Stimulated activated CD8-positive, alpha-beta memory T cell treated with anti-CD3 and anti-CD28 coated beads, Interleukin-12 subunit alpha, Interleukin-12 subunit beta, amount 100 ng/mL, for 24 hours (primary cell): ENCODE measurements at regions not wholly inside any gene's neighbourhood (a gene's known extent, or its start where the extent isn't known, plus 50 kb on each side); places are given as distances from the start of the nearest gene placed in this dataset.
"Not testable (repeated sequence)": the region's sequence is repeated elsewhere in the genome, so short reads cannot be mapped to it uniquely, and the experiment has no call there.

Source experiments
- DNase-seq: peaks from one replicate; pipeline ENCODE4 v3.0.0-alpha.2; 2020; ENCODE audit errors: extremely low read depth

DNA sequence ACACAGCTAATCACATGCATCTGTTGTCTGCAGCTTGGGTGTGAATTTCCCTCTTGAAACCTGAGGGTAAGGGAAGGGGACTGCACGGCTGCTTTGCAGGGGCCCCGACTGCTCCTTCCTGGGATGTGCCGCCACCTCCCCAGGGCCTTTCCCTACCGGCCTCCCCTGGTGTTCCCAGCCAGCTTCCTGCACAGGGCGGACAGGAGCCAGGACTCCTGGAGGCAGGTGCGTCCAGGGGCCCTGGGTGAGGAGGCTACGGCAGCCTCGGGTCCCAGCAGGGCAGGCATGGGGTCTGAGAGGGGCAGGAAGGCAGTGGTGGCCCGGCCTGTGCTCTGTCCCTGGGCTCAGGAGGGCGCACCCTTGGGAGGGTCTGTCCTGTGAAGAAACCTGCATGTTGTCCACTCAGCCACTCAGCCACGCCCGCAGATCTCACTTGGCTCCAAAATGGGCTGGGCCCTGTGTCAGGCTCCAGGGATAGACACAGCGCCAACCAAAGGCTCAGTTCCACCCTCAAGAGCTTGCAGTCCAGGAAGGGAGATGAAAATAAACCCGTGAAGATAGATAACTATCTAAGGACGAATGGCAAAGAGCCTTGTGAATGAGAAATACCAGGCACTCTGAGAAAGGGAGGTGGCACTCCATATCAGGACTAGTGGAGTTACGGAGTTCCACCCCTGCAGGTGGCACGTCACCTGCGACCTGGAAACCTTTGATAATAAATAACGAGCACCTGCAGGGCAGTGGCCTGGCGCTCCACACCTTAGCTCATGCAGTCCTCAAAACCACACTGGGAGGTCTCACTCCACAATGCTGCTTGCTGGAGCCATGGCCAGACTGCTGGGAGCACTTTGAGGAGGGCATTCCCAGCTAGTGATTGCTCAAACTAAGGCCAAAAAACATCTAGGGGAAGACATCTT, 427.4 kb downstream of the AACS start:
- DNase-seq, result no peak

DNA sequence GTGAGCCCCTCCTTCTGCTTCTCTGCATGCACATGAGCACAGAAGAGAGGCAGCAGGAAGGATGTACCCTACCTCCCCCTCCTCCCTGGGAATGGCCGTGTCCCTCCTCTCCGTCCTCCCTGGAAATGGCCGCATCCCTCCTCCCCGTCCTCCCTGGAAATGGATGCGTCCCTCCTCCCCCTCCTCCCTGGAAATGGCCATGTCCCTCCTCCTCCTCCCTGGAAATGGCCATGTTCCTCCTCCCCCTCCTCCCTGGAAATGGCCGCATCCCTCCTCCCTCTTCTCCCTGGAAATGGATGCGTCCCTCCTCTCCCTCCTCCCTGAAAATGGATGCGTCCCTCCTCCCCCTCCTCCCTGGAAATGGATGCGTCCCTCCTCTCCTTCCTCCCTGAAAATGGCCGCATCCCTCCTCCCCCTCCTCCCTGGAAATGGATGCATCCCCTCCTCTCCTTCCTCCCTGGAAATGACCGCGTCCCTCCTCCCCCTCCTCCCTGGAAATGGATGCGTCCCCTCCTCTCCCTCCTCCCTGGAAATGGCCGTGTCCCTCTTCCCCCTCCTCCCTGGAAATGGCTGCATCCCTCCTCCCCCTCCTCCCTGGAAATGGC, 428.6 kb downstream of the AACS start:
- DNase-seq, result no peak

DNA sequence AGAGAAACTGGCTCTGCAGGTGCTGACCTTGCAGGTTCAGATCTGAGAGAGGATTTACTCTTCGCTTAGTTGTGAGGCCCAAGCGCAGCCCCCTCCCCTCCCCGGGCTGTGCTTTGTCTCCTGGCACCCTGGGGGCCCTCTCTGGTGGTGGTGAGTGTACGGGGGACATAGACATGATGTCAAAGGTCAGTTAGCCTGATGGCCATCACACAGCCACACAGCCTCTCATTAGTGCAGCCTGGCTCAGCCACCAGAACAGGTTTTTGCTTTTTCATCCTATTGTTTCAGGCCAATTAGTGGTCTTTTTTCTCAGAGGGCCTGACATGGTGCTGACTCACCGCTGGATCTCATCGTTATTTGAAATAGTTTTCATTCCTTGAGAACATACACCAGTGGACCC, 437.9 kb downstream of the AACS start:
- no peak for DNase-seq

- DNase-seq, result no peak
Measured at GRCh38 chr12:125509195-125509594, 444.0 kb downstream of the AACS start.

GRCh38 chr12:125512541-125513298, 447.5 kb downstream of the AACS start:
- DNase-seq, result no peak

DNA sequence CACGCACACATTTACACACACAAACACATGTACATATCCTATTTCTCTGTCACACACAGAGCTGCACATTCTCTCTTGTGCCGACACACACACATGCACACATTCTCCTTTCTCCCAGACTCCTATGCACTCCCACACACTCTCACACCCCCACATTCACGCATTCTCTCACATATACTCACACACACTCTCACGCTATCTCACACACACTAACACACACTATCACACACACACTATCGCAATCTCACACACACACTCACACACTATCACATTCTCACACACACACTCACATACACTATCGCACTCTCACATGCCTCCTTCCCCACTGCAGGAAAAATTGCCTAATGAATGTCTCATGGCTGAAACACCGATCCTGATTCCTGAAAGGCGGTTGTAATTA, 450.7 kb downstream of the AACS start:
- DNase-seq, result no peak

DNA sequence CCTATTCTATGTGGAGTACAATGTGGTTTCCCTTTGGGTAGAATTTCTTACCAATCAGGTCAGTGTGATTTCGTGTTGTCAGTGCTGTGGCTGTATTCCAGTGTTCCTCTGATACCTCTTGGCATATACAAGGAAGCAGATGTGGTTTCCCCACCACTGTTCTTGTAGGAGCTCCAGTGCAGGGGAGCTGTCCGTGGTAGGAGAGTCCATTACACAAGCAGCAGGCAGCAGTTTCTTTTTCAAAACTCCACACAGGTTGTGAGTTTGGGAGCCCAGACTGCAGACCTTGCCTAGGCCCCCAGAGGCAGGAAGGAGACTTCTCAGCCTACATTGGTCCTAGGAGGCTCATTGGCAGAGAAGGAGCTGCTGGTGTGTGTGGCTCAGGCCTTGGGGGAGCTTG, 452.8 kb downstream of the AACS start:
- no peak for DNase-seq

DNA sequence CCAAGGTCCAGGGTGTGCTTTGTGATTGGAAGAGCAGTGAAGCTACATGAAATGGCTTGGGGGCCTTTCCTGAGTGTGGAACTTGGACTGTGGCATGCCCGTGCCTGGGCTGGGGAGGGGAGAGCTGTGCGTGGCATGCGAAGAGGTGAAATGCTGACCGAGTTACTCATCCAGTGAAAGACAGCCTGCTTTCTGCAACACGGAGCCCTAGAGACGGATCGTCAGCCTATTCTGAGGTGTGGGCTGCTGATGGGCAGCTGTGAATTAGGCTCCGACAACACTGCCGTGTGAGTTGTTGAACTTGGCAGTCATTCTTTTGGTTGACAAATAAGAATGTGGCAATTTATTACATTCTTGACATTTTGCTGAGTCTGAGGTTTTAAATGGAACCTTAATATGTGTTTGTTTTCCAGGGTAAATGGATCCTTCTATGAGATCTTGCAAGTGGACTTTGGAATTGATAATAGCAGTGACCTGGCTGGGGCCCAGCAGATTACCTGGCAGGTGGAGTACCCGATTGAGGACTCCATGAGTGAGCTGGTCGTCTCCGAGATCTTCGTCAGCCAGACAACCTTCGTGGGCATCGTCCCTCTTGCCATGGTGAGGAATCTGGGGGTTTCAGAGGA, 453.9 kb downstream of the AACS start:
- DNase-seq, result no peak

DNA sequence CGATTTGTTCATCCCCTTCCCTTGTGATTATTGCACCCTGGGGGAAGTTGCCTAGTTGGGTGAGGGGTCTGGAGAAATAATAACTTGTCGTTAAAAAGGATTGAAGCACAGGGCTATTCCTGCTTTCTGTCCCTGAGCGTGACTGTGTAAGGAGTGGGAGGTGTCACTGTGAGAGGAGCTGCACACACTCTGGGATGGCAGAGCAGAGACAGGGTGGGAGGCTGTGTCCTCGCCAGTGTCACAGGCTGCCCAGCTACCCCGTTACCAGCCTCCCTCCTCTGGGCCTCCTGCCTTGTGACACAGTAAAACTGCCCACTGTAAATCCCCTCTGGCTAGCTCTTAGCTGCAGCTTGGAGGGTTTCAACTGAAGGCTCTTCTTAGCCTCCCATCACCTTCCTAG, 460.6 kb downstream of the AACS start:
- no peak for DNase-seq

DNA sequence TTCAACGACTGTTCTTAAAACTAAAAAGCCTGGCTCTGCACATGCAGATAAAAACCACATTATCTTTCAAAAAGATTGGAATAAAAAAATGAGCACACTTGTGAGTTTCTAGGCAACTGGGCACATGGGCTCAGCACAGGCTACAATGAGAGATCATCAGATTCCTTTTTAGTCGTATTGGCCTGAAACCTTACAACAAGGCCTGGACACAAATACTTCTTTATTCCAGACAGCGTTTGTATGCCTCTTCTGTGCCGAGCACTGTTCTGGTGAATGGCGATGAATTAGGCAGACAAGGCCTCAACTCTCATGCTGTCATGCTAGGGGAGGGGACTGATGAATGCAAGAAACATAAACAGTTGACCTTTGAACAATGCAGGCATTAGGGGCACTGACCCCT, 463.0 kb downstream of the AACS start:
- DNase-seq, result no peak

- no peak for DNase-seq
Measured at GRCh38 chr12:125530201-125530600, 465.0 kb downstream of the AACS start.

DNA sequence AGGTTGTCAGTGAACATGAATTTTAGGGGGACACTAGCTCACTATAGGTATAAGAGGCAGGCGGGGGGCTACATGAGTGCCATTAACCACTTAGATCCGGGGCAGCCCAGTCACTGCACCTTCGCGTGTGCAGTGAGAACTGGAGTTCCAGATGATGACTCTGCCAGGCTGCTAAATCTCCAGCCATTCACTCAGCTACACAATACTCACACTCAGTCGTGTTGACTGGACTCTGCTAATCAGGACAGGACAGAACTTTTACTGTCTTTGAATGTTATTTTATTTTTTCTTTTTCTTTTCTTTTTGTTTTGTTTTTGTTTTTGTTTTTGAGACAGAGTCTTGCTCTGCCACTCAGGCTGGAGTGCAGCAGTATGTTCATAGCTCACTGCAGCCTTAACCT, 465.6 kb downstream of the AACS start:
- no peak for DNase-seq

- DNase-seq, result no peak
Measured at GRCh38 chr12:125531574-125531973, 466.3 kb downstream of the AACS start.

DNA sequence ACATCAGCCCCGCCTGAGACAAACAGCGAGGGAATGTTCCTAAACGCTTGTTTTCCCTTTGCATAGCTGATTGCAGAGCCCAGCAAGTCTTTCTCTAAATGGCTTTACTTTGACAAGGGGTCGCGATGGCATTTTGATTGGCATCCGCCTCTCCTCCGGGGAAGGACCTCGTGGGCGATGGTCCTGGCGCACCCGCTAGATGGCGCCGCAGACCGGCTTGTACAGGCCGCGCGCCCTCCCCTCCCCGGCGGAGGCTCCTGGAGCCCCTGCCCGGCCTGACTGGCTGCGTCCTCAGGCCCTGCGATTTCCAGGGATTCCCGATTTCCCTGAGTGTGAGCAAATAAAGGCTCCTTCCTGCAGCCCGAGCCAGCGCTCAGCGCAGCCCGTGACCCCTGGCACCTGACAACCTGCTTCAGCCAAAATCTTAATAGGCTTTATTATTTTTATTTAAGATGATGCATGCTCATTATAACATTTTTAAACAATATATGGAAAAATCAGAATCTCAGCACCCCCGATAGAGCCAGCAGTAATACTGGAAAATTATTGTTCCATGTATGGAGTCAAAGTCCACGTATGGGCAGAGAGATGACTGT, 468.3 kb downstream of the AACS start:
- DNase-seq, result no peak

DNA sequence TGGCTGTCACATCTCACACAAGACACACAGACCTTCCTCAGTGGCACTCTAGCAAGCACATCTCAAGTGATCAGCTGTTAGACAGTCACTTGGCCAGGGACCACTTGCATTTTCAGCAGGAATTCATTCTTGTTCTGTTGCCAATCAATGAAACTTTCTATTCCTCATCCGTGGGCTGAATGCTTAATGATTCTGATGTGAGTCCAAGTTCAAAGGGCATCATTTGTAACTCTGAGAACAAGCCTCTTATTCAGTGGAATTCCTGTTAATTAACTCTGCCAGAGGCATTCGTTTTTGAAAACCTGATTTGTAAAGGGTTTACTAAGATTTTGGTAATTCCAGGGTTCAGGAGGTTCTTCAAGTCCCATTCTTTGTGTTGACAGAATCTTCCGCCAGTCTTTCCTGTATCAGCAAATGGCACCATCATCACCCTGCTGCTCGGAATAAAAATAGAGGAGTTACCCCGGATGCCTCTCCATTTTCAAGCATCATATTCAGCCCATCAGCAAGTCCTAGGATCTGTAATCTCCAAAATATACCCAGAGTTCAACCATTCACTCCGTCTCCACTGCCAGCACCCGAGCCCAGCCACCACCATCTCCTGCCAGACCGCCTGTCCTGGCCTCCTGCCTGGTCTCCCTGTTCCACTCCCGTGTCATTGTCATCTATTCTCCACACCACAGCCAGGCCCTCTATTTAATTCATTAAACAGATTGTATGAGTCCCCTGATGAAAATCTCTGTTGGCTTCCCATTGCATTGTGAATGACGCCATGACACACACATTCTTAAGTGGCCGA, 473.4 kb downstream of the AACS start:
- DNase-seq, result no peak

DNA sequence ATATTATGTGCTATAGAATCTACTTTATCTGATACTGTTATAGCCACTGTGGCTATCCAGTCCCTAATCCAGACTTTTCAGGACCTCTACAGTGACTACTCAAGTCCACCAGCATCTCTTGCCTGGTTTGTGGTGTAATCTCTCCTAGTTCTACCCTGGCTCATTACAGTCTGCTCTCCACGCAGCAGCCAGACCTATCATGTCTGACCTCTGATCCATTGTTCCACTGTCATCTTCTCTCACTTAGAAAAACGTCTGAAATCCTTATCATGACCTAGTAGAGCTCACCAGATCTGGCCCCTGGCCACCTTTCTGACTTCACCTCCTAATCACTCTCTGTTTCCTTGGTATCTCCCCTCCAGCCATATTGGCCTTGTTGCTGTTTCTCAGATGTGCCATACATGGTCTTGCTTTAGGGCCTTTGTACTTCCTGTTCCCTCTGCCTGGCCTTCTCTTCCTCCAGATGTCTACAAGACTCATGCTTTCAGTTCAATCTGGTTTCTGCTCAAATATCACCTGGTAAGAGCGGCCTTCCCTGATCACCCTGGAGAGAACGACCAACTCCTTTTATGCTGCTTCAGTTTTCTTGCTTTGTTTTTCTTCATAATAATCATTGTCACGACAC, 475.5 kb downstream of the AACS start:
- DNase-seq, result no peak

GRCh38 chr12:125544960-125545359, 479.7 kb downstream of the AACS start:
- DNase-seq, result no peak

GRCh38 chr12:125549171-125549570, 483.9 kb downstream of the AACS start:
- no peak for DNase-seq

DNA sequence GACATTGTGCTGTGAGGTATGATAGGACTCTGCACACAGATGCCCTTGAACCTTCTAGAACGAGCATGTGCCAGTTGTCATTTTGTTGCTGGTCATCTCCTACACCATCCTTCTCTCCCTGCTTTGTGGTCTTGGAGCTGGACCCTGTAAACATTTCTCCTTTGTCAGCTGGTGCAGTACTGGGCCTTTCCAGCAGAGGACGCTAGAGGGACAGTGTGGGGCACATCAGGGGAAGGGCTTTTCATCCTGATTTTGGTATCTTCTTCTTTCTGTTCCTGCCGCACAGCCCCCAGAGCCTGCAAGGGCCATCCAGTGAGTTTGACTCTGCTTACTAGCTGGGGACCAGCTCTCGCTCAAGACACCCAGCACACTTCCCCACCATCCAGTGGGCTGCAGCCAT, 484.6 kb downstream of the AACS start:
- no peak for DNase-seq

- DNase-seq, result no peak
Measured at GRCh38 chr12:125552295-125552694, 487.1 kb downstream of the AACS start.

- not testable (repeated sequence) for DNase-seq
Measured at GRCh38 chr12:125561008-125561407, 495.8 kb downstream of the AACS start.
